ENCODE measurements at regions not wholly inside any gene's neighbourhood (a gene's known extent, or its start where the extent isn't known, plus 50 kb on each side); places are given as distances from the start of the nearest gene placed in this dataset.
A peak's percentile ranks its signal among the peaks of the same experiment; 100 is the strongest.

DNA sequence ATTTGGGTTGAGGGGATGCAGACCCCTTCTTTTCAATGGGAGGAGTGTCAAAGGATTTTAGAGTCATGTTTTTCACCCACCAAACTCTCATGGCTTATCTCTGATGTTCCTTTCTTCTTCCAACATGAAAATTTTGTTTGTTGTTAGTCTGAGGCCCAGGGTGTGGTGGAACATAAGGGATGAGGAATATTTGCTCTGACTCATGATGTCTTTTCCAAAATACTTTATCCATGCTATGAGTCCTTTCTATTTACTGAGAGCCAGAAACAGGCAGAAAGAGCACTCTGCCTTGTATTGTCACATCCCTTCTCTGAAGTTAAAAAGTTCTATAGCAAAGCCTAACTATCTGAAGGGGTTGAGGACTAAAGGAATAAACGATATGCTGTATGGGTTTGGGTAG, 61.6 kb upstream of the GYPA start:
- ATAC-seq (ENCODE audit: low FRiP score) (no peak), DNase-seq (no peak)
- WGBS, 2 donors, result 37 to 80% methylated on average over 1 of the region's 1 CpG
- Histone ChIP-seq H3K27ac (ENCODE audit: low read depth in 1 of 2, low read length in 2 of 2) (no peak overlapping the region), H3K4me1 (ENCODE audit: control insufficient read depth in 1 of 2, insufficient read depth in 2 of 2, low read length in 2 of 2) (no peaks in the 10 kb centered on the region), H3K36me3 (ENCODE audit: control insufficient read depth in 1 of 2, insufficient read depth in 2 of 2, low read length in 1 of 2) (no peaks in the 10 kb centered on the region), H3K4me3 (ENCODE audit: low read length in 2 of 2) (no peak overlapping the region), H3K9me3 (ENCODE audit: control insufficient read depth, low read length) (peaks cover under 1% of the 10 kb centered on the region), H3K27me3 (ENCODE audit: control insufficient read depth in 1 of 2, insufficient read depth in 2 of 2, low read length in 1 of 2) (no peaks in the 10 kb centered on the region)
- intact Hi-C loops (cut with DNase I), result loop anchor here in 1 of 2 donors (10.0 kb wide), 1 partner anchor 313 kb away; no protein-coding TSS in a partner anchor

DNA sequence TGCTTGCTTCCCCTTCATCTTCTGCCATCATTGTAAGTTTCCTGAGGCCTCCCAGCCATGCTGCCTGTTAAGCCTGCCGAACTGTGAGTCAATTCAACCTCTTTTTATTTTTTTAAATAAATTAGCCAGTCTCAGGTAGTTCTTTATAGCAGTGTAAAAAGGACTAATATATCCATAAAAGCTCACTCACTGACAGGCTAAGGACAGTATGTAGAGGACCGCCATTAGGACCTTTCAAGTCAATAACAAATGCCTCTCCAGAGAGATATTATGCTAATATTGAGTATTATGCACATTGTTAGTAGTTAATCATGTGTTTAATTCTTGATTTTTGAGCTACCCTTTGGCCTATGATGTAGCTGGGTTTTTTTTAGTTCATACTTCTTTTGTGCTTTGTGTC, 62.6 kb upstream of the GYPA start:
- Histone ChIP-seq H3K4me1 (ENCODE audit: control insufficient read depth in 1 of 2, insufficient read depth in 2 of 2, low read length in 2 of 2) (no peaks in the 10 kb centered on the region), H3K9me3 (ENCODE audit: control insufficient read depth, low read length) (no peaks in the 10 kb centered on the region), H3K27ac (ENCODE audit: low read depth in 1 of 2, low read length in 2 of 2) (no peak overlapping the region), H3K36me3 (ENCODE audit: control insufficient read depth in 1 of 2, insufficient read depth in 2 of 2, low read length in 1 of 2) (no peaks in the 10 kb centered on the region), H3K4me3 (ENCODE audit: low read length in 2 of 2) (no peak overlapping the region), H3K27me3 (ENCODE audit: control insufficient read depth in 1 of 2, insufficient read depth in 2 of 2, low read length in 1 of 2) (no peaks in the 10 kb centered on the region)
- intact Hi-C loops (cut with DNase I), result loop anchor here in 1 of 2 donors (10.0 kb wide), 1 partner anchor 312 kb away; no protein-coding TSS in a partner anchor
- WGBS, 2 donors, result 81 to 84% methylated on average over 2 of the region's 2 CpGs
- ATAC-seq (ENCODE audit: low FRiP score) (no peak), DNase-seq (no peak)

DNA sequence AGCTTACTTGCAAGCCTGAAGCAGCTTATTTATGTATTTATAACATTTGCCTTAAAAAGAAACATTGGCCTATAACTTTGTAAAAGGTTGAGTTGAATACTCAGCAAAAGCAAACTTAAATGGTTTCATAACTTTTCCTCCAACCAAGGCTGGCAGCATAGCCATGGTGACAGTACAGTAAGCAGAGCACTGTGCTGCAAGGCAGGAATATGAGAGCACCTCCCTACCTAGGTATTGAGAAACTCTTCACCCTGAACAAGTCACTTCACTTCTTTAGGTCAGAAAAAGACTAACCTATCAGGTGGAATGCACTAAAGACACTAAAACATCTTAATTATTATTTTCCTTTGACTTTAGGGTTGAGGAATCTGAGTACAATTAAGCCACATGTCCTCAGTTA, 63.9 kb upstream of the GYPA start:
- H3K4me1 ChIP-seq (ENCODE audit: control insufficient read depth in 1 of 2, insufficient read depth in 2 of 2, low read length in 2 of 2), result no peaks in the 10 kb centered on the region
- DNase-seq, result no peak
- no peak overlapping the region for H3K4me3 ChIP-seq (ENCODE audit: low read length in 2 of 2)
- H3K9me3 ChIP-seq (ENCODE audit: control insufficient read depth, low read length), result no peaks in the 10 kb centered on the region
- no peak overlapping the region for H3K27ac ChIP-seq (ENCODE audit: low read depth in 1 of 2, low read length in 2 of 2)
- H3K36me3 ChIP-seq (ENCODE audit: control insufficient read depth in 1 of 2, insufficient read depth in 2 of 2, low read length in 1 of 2), result no peaks in the 10 kb centered on the region
- no peaks in the 10 kb centered on the region for H3K27me3 ChIP-seq (ENCODE audit: control insufficient read depth in 1 of 2, insufficient read depth in 2 of 2, low read length in 1 of 2)
- no peak for ATAC-seq (ENCODE audit: low FRiP score)
- intact Hi-C loops (cut with DNase I), result loop anchor here in 1 of 2 donors (10.0 kb wide), 1 partner anchor 310 kb away; no protein-coding TSS in a partner anchor

DNA sequence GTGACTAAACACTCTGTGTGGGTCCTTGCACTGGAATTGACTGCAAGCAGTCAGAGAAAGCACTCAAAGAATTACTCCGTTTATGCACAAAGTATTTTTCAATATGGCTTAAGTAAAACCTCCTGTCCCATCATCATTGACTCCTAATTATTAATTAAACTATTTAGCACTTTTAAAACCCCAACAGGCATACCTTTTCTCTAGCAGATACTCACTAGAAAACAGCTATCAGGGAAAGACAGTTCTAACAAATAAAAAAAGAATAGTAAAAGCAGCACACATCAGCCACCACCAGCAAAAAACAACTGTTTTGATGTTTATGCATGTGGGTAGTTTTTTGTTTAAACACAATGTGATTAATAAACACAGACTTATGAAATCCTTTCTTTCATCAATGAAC, 66.2 kb upstream of the GYPA start:
- Histone ChIP-seq H3K4me3 (ENCODE audit: low read length in 2 of 2) (no peak overlapping the region), H3K4me1 (ENCODE audit: control insufficient read depth in 1 of 2, insufficient read depth in 2 of 2, low read length in 2 of 2) (no peaks in the 10 kb centered on the region), H3K27me3 (ENCODE audit: control insufficient read depth in 1 of 2, insufficient read depth in 2 of 2, low read length in 1 of 2) (no peaks in the 10 kb centered on the region), H3K9me3 (ENCODE audit: control insufficient read depth, low read length) (no peaks in the 10 kb centered on the region), H3K27ac (ENCODE audit: low read depth in 1 of 2, low read length in 2 of 2) (no peak overlapping the region), H3K36me3 (ENCODE audit: control insufficient read depth in 1 of 2, insufficient read depth in 2 of 2, low read length in 1 of 2) (no peaks in the 10 kb centered on the region)
- intact Hi-C loops (cut with DNase I), result loop anchor here in 1 of 2 donors (10.0 kb wide), 1 partner anchor 308 kb away; no protein-coding TSS in a partner anchor
- no peak for ATAC-seq (ENCODE audit: low FRiP score)
- 58 to 70% methylated on average over 1 of the region's 1 CpG for whole genome bisulfite sequencing, 2 donors
- DNase-seq, result no peak

DNA sequence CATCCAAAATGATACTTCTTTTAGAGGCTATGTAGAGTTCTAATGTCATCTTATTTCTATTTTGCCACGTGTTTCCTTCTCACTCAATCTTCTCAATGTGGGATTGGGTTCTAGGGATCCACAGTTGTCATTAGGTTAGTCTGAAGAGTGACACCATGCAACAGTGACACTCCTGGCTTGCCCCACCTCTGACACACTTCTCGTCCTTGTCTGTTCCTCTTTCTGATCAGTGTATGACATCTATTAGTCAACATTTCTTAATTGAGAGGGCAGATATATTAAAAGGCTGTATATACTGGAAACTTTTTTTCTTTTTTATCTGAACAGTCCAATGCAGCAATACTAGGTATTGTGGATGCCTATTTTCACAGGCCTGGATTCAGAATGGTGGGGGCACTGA, 67.6 kb upstream of the GYPA start:
- no peak for ATAC-seq (ENCODE audit: low FRiP score)
- Histone ChIP-seq H3K4me3 (ENCODE audit: low read length in 2 of 2) (no peak overlapping the region), H3K27ac (ENCODE audit: low read depth in 1 of 2, low read length in 2 of 2) (no peak overlapping the region), H3K4me1 (ENCODE audit: control insufficient read depth in 1 of 2, insufficient read depth in 2 of 2, low read length in 2 of 2) (no peaks in the 10 kb centered on the region), H3K36me3 (ENCODE audit: control insufficient read depth in 1 of 2, insufficient read depth in 2 of 2, low read length in 1 of 2) (no peaks in the 10 kb centered on the region), H3K27me3 (ENCODE audit: control insufficient read depth in 1 of 2, insufficient read depth in 2 of 2, low read length in 1 of 2) (no peaks in the 10 kb centered on the region), H3K9me3 (ENCODE audit: control insufficient read depth, low read length) (no peaks in the 10 kb centered on the region)
- intact Hi-C loops (cut with DNase I), result loop anchor here in 1 of 2 donors (10.0 kb wide), 1 partner anchor 307 kb away; no protein-coding TSS in a partner anchor
- no peak for DNase-seq
- 79 to 82% methylated on average over 2 of the region's 2 CpGs for WGBS, 2 donors

DNA sequence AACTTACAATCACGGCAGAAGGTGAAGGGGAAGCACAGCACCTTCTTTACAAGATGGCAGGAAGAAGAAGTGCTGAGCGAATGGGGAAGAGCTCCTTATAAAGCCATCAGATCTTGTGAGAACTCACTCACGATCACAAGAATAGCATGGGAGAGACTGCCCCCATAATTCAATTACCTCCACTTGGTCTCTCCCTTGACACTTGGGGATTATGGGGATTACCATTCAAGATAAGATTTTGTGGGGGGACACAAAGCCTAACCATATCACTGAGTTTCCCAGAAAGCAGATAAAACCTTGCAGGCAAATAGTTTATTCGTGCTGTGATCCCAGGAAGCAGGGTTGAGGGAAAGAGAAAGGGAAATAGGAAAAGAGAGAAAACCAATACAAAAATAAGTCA, 69.0 kb upstream of the GYPA start:
- intact Hi-C loops (cut with DNase I), result loop anchor here in 1 of 2 donors (10.0 kb wide), 1 partner anchor 305 kb away; no protein-coding TSS in a partner anchor
- ATAC-seq (ENCODE audit: low FRiP score) (no peak), DNase-seq (no peak)
- H3K4me1 ChIP-seq (ENCODE audit: control insufficient read depth in 1 of 2, insufficient read depth in 2 of 2, low read length in 2 of 2), result no peaks in the 10 kb centered on the region
- H3K36me3 ChIP-seq (ENCODE audit: control insufficient read depth in 1 of 2, insufficient read depth in 2 of 2, low read length in 1 of 2), result no peaks in the 10 kb centered on the region
- WGBS, 2 donors, result 78 to 89% methylated on average over 4 of the region's 4 CpGs
- no peaks in the 10 kb centered on the region for H3K9me3 ChIP-seq (ENCODE audit: control insufficient read depth, low read length)
- no peak overlapping the region for H3K4me3 ChIP-seq (ENCODE audit: low read length in 2 of 2)
- no peaks in the 10 kb centered on the region for H3K27me3 ChIP-seq (ENCODE audit: control insufficient read depth in 1 of 2, insufficient read depth in 2 of 2, low read length in 1 of 2)
- no peak overlapping the region for H3K27ac ChIP-seq (ENCODE audit: low read depth in 1 of 2, low read length in 2 of 2)

DNA sequence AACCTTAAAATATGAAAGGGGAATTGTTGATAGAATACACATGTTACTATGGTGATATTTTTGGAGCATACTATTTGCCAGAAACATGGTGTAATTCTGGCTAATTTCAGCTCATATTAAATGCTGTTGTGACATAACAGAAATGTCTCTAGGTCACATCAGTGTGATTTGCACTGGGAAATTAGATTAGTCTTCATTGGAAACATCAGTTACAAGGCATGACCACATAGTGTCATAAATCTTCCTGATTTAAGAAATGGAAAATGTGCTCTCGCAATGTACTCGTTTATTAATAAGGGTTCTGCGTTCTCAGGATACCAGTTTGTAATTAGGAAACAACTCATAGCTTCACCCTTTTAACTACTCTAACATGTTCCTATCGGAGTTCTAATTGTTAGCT, 72.9 kb upstream of the GYPA start:
- Histone ChIP-seq H3K27me3 (ENCODE audit: control insufficient read depth in 1 of 2, insufficient read depth in 2 of 2, low read length in 1 of 2) (no peaks in the 10 kb centered on the region), H3K27ac (ENCODE audit: low read depth in 1 of 2, low read length in 2 of 2) (no peak overlapping the region), H3K9me3 (ENCODE audit: control insufficient read depth, low read length) (no peaks in the 10 kb centered on the region), H3K4me3 (ENCODE audit: low read length in 2 of 2) (no peak overlapping the region), H3K4me1 (ENCODE audit: control insufficient read depth in 1 of 2, insufficient read depth in 2 of 2, low read length in 2 of 2) (no peaks in the 10 kb centered on the region), H3K36me3 (ENCODE audit: control insufficient read depth in 1 of 2, insufficient read depth in 2 of 2, low read length in 1 of 2) (no peaks in the 10 kb centered on the region)
- intact Hi-C loops (cut with DNase I), result no loop called here
- DNase-seq (no peak), ATAC-seq (ENCODE audit: low FRiP score) (no peak)
- 85 to 87% methylated on average over 4 of the region's 4 CpGs for WGBS, 2 donors

DNA sequence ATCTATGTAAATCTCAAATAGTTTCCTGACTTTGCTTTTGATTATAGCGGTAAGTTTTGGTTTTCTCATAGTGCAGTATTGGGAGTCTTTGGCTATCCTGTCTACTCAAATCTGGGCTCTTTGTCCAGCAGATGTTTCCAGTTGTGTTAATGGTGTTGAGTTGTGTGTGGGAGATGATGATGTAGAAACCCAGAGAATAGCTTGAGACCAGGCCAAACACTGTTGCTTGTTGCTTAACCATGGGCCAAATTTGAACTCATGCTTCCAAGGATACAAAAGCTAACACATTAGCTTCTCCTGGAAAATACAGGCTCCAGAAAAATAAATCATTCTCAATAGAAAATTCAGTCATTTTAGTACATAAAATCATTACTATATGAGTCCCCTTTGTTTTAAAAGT, 82.6 kb upstream of the GYPA start:
- DNase-seq (no peak), ATAC-seq (ENCODE audit: low FRiP score) (peak; percentile 73)
- Histone ChIP-seq H3K4me1 (ENCODE audit: control insufficient read depth in 1 of 2, insufficient read depth in 2 of 2, low read length in 2 of 2) (no peaks in the 10 kb centered on the region), H3K27me3 (ENCODE audit: control insufficient read depth in 1 of 2, insufficient read depth in 2 of 2, low read length in 1 of 2) (no peaks in the 10 kb centered on the region), H3K27ac (ENCODE audit: low read depth in 1 of 2, low read length in 2 of 2) (no peak overlapping the region), H3K9me3 (ENCODE audit: control insufficient read depth, low read length) (peaks cover 3% of the 10 kb centered on the region), H3K4me3 (ENCODE audit: low read length in 2 of 2) (no peak overlapping the region), H3K36me3 (ENCODE audit: control insufficient read depth in 1 of 2, insufficient read depth in 2 of 2, low read length in 1 of 2) (no peaks in the 10 kb centered on the region)
- WGBS, 2 donors, result 88 to 97% methylated on average over 1 of the region's 1 CpG
- intact Hi-C loops (cut with DNase I), result no loop called here

DNA sequence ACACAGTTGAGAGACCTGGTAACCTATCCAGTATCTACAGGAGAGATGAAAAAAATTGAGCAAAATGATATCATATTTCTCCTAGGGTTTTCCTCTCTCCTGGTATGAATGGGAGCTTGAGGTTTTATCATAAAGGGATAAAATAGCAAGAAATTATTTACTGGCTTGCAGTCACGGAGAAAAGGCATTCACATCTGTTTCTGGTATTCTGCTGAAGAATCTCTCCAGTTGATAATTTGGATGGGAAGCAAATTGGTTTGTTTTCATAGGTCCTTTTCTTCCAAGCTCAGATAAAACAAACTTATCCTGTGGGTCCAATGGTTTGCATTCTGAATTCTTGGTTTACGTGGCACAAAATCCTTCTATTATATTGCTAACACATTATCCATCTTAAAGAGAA, 83.1 kb upstream of the GYPA start:
- H3K9me3 ChIP-seq (ENCODE audit: control insufficient read depth, low read length), result peaks cover 3% of the 10 kb centered on the region
- WGBS, 2 donors, result 52 to 57% methylated on average over 2 of the region's 2 CpGs
- no peak overlapping the region for H3K4me3 ChIP-seq (ENCODE audit: low read length in 2 of 2)
- DNase-seq, result no peak
- H3K27me3 ChIP-seq (ENCODE audit: control insufficient read depth in 1 of 2, insufficient read depth in 2 of 2, low read length in 1 of 2), result no peaks in the 10 kb centered on the region
- no peak overlapping the region for H3K27ac ChIP-seq (ENCODE audit: low read depth in 1 of 2, low read length in 2 of 2)
- H3K36me3 ChIP-seq (ENCODE audit: control insufficient read depth in 1 of 2, insufficient read depth in 2 of 2, low read length in 1 of 2), result no peaks in the 10 kb centered on the region
- no peaks in the 10 kb centered on the region for H3K4me1 ChIP-seq (ENCODE audit: control insufficient read depth in 1 of 2, insufficient read depth in 2 of 2, low read length in 2 of 2)
- ATAC-seq (ENCODE audit: low FRiP score), result no peak
- intact Hi-C loops (cut with DNase I), result no loop called here

All from aorta (tissue), 5 donors.